BJ (cell line): ENCODE measurements at regions not wholly inside any gene's neighbourhood (a gene's known extent, or its start where the extent isn't known, plus 50 kb on each side); places are given as distances from the start of the nearest gene placed in this dataset.

Source experiments
- CTCF ChIA-PET: fragments of 350-600 bp; formaldehyde crosslinking; extraction: SDS; loops from one replicate; lab custom pipeline; 2021; ENCODE audit warnings: antibody characterized with exemption, inconsistent platforms; lab: Yijun Ruan, JAX
- POLR2A ChIA-PET: fragments of 300-600 bp; sonication (Branson Sonifier 250); formaldehyde crosslinking; extraction: SDS; loops from one replicate; lab custom pipeline; 2021; ENCODE audit warnings: antibody characterized with exemption; lab: Charles Lee
- DNase-seq: peaks from one replicate; pipeline ENCODE4 v3.0.0-alpha.2; 2011; ENCODE audit warnings: low read depth
- H3K27me3 ChIP-seq: 2 replicates; pipeline ENCODE4 v1.6.0; 2011; ENCODE audit warnings: low read length; ENCODE audit not compliant: control insufficient read depth, insufficient read depth
- H3K36me3 ChIP-seq: 2 replicates; pipeline ENCODE4 v1.5.1; 2011; ENCODE audit warnings: low read length; ENCODE audit not compliant: control insufficient read depth, insufficient read depth
- H3K4me3 ChIP-seq: 2 replicates; pipeline ENCODE4 v1.5.1; 2011; ENCODE audit warnings: low read depth, mild to moderate bottlenecking, control low read depth, low read length
- TF ChIP-seq, protein P1 (sequence below): IDR thresholded peaks from 2 replicates; pipeline ENCODE4 v1.5.1; 2011; ENCODE audit warnings: low read depth, mild to moderate bottlenecking, control low read depth, inconsistent platforms, low read length, moderate library complexity; ENCODE audit not compliant: insufficient read depth

DNA sequence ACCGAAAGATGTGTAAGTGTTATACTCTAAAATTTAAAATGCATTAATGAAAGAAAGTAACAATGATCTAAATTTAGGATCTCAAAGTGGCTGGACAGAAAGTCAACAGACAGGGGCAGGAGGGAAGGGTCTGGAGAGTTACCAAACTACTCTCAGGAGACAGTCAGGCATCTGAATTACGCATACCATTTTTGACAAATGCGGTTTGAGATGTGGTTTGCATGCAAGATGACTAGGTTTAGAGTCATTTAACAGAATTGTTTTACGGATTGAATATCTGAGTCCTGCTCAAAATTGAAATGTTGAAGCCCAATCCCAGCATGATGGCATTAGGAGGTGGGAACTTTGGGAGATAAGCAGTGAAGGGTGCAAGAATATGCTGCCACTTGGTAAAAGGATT lies 314.1 kb downstream of the WDR11 start:
- TF ChIP-seq, protein P1, sequence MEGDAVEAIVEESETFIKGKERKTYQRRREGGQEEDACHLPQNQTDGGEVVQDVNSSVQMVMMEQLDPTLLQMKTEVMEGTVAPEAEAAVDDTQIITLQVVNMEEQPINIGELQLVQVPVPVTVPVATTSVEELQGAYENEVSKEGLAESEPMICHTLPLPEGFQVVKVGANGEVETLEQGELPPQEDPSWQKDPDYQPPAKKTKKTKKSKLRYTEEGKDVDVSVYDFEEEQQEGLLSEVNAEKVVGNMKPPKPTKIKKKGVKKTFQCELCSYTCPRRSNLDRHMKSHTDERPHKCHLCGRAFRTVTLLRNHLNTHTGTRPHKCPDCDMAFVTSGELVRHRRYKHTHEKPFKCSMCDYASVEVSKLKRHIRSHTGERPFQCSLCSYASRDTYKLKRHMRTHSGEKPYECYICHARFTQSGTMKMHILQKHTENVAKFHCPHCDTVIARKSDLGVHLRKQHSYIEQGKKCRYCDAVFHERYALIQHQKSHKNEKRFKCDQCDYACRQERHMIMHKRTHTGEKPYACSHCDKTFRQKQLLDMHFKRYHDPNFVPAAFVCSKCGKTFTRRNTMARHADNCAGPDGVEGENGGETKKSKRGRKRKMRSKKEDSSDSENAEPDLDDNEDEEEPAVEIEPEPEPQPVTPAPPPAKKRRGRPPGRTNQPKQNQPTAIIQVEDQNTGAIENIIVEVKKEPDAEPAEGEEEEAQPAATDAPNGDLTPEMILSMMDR = no peak
- DNase-seq = no peak
- Histone ChIP-seq H3K4me3 (no peak overlapping the region), H3K36me3 (no peaks in the 10 kb centered on the region), H3K27me3 (no peaks in the 10 kb centered on the region)
- POLR2A ChIA-PET = no interaction called here
- CTCF ChIA-PET = no interaction called here

DNA sequence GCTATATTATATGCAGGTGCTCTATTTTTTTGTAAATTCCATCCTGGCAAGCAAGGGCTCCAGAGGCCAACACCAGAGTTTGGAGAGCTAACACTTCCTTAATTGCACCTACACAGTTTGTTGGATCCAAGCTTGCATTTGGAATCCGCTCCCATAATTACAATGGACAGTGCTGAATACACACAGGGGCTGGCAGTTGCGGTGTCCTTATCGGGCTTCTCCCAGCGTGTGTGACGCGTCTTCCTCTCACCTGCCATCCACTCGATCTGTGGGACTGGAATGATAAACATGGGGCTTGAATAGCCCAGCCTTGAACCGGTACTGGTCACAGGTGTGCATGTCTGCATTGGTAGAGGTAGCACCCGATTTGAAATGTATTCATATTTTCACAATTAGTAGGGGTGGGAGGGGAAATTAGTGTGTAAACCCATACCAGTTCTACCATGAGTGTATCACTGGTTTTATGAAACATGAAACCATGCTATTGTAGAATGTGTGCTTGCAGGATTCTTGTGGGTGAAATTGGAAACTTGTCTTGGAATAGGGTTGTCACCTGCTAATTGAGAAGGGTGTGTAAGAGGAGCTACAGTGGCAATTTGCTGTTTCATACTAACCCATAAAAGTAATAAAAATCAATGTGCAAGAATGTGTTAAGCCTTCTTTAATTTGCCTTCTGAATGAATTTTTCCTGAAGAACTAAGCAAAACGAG lies 316.5 kb downstream of the WDR11 start:
- H3K27me3 ChIP-seq = no peaks in the 10 kb centered on the region
- no peaks in the 10 kb centered on the region for H3K36me3 ChIP-seq
- DNase-seq = no peak
- ChIA-PET CTCF (no interaction called here), POLR2A (no interaction called here)
- TF ChIP-seq, protein P1 = no peak
- no peak overlapping the region for H3K4me3 ChIP-seq

DNA sequence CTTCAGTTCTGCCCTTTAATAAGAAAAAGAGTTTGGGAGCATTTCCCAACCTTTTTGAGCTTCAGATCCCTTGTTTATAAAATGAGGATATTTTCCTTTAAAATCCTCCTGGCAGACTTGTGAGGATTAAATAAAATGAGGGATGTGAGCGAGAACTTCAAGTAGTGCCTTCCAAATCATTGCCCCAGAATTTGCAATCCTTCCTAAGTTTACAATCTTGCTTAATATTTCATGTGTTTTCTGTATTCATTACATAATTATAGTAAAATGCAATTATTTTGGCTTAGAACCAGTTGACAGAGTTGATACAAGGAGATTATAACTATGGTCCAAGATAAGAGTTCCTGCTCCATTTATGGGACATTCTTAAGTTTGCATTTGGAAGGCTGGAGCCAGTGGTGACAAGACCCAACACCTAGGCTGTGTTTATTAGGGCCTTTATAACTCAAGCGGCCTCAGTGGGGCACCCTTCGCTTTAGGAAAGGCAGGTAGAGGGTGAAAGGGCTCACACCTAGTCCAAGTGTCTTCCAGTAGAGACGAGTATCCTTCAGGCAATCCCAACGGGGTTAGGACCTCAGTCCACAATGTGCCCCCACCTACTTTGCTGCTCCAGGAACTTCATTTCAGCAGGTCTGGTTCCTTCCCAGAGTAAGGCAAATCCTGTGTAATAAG lies 317.5 kb downstream of the WDR11 start:
- DNase-seq = no peak
- TF ChIP-seq, protein P1 = no peak
- CTCF ChIA-PET = no interaction called here
- POLR2A ChIA-PET = no interaction called here
- no peaks in the 10 kb centered on the region for H3K36me3 ChIP-seq
- no peak overlapping the region for H3K4me3 ChIP-seq
- no peaks in the 10 kb centered on the region for H3K27me3 ChIP-seq

DNA sequence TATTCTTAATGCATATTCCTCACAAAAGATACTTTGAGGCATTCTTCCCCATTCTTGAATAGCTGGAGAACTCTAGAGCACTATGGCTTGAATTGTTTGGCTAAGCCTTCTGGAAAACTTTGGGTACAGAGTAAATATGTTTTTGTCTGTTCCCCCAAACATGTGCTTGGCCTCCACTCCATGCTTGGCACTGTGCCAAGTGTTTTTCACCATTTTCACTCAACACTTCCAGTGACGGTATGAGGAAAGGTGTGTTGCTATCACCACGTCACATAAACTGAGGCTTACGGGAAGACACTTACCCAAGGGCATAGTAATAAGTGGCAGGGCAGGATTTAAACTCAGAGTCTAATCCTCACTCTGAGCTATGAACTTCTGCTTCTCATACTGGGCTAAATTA lies 318.2 kb downstream of the WDR11 start:
- Histone ChIP-seq H3K27me3 (no peaks in the 10 kb centered on the region), H3K4me3 (no peak overlapping the region), H3K36me3 (no peaks in the 10 kb centered on the region)
- ChIA-PET POLR2A (no interaction called here), CTCF (no interaction called here)
- no peak for DNase-seq
- TF ChIP-seq, protein P1 = no peak

DNA sequence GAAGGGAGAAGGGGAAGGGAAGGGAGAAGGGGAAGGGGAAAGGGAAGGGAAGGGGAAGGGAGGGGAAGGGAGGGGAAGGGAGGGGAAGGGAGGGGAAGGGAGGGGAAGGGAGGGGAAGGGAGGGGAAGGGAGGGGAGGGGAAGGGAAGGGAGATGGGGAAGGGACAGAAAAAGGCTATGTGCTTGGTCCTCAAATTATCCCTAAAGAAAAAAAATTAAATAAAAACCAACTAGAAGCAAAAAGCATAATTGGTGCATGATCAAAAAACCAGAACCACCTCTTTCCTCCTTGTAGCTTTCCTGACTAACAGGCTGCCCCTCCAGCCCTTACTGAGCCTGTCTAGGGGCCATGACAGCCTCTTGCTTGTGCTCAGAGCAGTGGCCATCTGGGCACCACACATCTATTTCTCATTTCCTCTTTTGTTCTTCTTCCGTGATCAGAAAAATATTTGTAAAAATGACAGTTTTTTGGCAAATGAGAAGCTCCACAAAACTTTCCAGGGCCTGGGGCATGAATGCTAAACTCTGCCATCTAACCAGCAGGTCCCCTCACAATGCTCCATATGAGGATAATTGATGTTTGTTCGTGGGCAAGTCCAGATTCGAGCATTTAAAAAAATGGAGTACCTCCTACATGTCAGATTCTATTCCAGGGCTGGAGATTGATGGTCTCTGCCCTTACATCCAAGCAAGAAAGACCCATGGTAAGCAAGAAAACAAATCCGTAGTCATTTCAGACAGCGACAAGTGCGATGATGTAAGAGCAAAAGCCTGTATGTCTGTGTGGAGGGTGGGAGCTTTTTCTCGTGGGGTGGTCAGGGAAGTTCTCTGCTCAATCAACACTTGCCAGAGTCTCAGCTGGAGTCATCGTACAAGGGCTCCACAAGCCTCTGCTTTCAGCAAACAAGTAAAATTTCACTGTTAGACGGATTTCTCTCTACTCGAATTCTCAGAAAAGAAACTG lies 320.9 kb downstream of the WDR11 start:
- CTCF ChIA-PET = interaction anchor here (0.5 kb wide), 1 partner anchor 950 kb away, joined by 3 read pairs; no protein-coding TSS in a partner anchor
- no peak for DNase-seq
- no peak overlapping the region for H3K4me3 ChIP-seq
- TF ChIP-seq, protein P1 = no peak
- no peaks in the 10 kb centered on the region for H3K27me3 ChIP-seq
- POLR2A ChIA-PET = no interaction called here
- no peaks in the 10 kb centered on the region for H3K36me3 ChIP-seq
